Spleen (tissue), 7 donors: ENCODE measurements at regions not wholly inside any gene's neighbourhood (a gene's known extent, or its start where the extent isn't known, plus 50 kb on each side); places are given as distances from the start of the nearest gene placed in this dataset.

Source experiments
- POLR2AphosphoS5 ChIP-seq, 3 donors: sonication (generic); formaldehyde crosslinking; IDR thresholded peaks; one replicate each; pipeline ENCODE4 v1.5.1; 2017; ENCODE audit warnings: antibody characterized with exemption in 3 of 3
- TF ChIP-seq, protein P1 (sequence below), 11 experiments: fragments of 200-600 bp in 7 of 11; fragments of 450-650 bp in 4 of 11; sonication (generic) in 4 of 11; IDR thresholded peaks in 8 of 11; conservative IDR thresholded peaks in 3 of 11; 1 replicate in 7 of 11; 2 replicates in 4 of 11; pipeline versions ENCODE4 v1.4.0 to v1.8.0; 2016 to 2021; ENCODE audit warnings: antibody characterized with exemption in 11 of 11, inconsistent platforms in 4 of 11, mild to moderate bottlenecking in 1 of 11
- donor health status: DM: no; HTN: no; CAD: no; lungs with moderate emphysema.
- donor health status: DM: no; HTN: no; CAD: no.
- donor health status: DM: no; HTN: no; CAD: no.

DNA sequence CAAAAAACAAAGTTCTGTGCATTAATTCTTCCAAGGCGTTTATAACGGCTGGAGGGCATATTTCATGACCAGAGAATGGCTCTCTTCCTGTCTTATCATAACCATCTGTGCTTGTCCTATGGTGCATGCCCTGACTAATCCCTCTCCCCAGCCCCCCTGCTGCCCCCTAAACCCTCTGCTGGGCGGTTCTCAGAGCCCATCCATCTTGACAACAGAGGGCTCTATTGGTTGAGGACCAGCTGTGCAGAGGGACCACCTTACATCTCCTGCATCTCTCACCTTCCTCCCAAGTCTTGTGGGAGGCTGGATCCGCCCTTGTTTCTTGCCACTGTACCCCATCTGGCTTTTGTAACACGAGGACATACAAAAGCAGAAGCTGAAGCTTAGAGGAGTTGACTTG is 282.1 kb downstream of the MIAT start:
- no peak for TF ChIP-seq POLR2AphosphoS5 (IDR thresholded peaks at IDR 0.05)
- TF ChIP-seq, protein P1, sequence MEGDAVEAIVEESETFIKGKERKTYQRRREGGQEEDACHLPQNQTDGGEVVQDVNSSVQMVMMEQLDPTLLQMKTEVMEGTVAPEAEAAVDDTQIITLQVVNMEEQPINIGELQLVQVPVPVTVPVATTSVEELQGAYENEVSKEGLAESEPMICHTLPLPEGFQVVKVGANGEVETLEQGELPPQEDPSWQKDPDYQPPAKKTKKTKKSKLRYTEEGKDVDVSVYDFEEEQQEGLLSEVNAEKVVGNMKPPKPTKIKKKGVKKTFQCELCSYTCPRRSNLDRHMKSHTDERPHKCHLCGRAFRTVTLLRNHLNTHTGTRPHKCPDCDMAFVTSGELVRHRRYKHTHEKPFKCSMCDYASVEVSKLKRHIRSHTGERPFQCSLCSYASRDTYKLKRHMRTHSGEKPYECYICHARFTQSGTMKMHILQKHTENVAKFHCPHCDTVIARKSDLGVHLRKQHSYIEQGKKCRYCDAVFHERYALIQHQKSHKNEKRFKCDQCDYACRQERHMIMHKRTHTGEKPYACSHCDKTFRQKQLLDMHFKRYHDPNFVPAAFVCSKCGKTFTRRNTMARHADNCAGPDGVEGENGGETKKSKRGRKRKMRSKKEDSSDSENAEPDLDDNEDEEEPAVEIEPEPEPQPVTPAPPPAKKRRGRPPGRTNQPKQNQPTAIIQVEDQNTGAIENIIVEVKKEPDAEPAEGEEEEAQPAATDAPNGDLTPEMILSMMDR (IDR thresholded peaks at IDR 0.05 in 8 of 11, conservative IDR thresholded peaks at IDR 0.05 in 3 of 11), result no peak
